ENCODE measurements at regions not wholly inside any gene's neighbourhood (a gene's known extent, or its start where the extent isn't known, plus 50 kb on each side); places are given as distances from the start of the nearest gene placed in this dataset.

- TF ChIP-seq ZBTB7A (IDR thresholded peaks at IDR 0.05; ENCODE audit: borderline replicate concordance, control insufficient read depth, low read depth, low read length) = no peak
- no peak for TF ChIP-seq TEAD4 (IDR thresholded peaks at IDR 0.05; ENCODE audit: low read length)
- TF ChIP-seq TEAD4 (CRISPR knock-in tag; IDR thresholded peaks at IDR 0.05; ENCODE audit: borderline replicate concordance) = no peak
- TF ChIP-seq ZNF592 (IDR thresholded peaks at IDR 0.05) = no peak
- TF ChIP-seq CEBPB (tag; IDR thresholded peaks at IDR 0.05) = no peak
- no peak for TF ChIP-seq HMG20B (CRISPR knock-in tag; IDR thresholded peaks at IDR 0.05)
Measured at GRCh38 chr10:4154191-4154715, 369.2 kb upstream of the KLF6 start (continued).

GRCh38 chr10:4151466-4151865, 366.5 kb upstream of the KLF6 start:
- no TSS peak for BruUV-seq (replicated peaks)
- no peaks in the 10 kb centered on the region for H3K9me3 ChIP-seq (replicated peaks; ENCODE audit: control insufficient read depth, insufficient read depth, low read depth, low read length)
- intact Hi-C loops (cut with micrococcal nuclease) (no loop called here), in situ Hi-C loops (cut with MboI) (no loop called here)
- H4K20me1 ChIP-seq (replicated peaks; ENCODE audit: control insufficient read depth, insufficient read depth, low read length) = no peaks in the 10 kb centered on the region
- no peaks in the 10 kb centered on the region for H3K27me3 ChIP-seq (ENCODE audit: control insufficient read depth in 2 of 2, insufficient read depth in 2 of 2, low read length in 2 of 2)
- no peak overlapping the region for H3K4me2 ChIP-seq (ENCODE audit: insufficient read depth, low read length)
- POLR2A ChIA-PET = interaction anchor here (0.7 kb wide), 1 partner anchor 91 kb away, joined by 3 read pairs; no protein-coding TSS in a partner anchor
- H3K9me1 ChIP-seq (ENCODE audit: control insufficient read depth, insufficient read depth, low read length) = no peaks in the 10 kb centered on the region
- no peak for DNase-seq (ENCODE audit: extremely low read depth in 1 of 4, low spot score in 3 of 4)
- no peaks in the 10 kb centered on the region for H3K79me2 ChIP-seq (ENCODE audit: control insufficient read depth, insufficient read depth, low read length)
- ATAC-seq = 0 out of 3 replicates have a peak, but pooled peaks have one; percentile 47
- CTCF ChIA-PET (ENCODE audit: low intra/inter-chr PET ratio) = no interaction called here
- H3K4me1 ChIP-seq (replicated peaks in 1 of 2; ENCODE audit: control insufficient read depth in 2 of 2, insufficient read depth in 2 of 2, low read length in 2 of 2) = peaks cover 0 to 3% of the 10 kb centered on the region in 2 experiments; a peak in 1 of 5 replicates
- no peak overlapping the region for H3K4me3 ChIP-seq
- H2AFZ ChIP-seq (ENCODE audit: low read depth, low read length) = no peak overlapping the region
- H3K36me3 ChIP-seq (ENCODE audit: control insufficient read depth, insufficient read depth, low read length) = no peaks in the 10 kb centered on the region
- no peak overlapping the region for H3K27ac ChIP-seq (ENCODE audit: extremely low read depth, low read depth, low read length)
- FAIRE-seq = no peak
- H3K9ac ChIP-seq (ENCODE audit: insufficient read depth in 1 of 2, low read depth in 2 of 2, low read length in 2 of 2) = no peak overlapping the region
- WGBS (ENCODE audit: insufficient coverage, low coverage, missing lambda C conversion rate) = 8% methylated on average over 16 of the region's 16 CpGs
- TF ChIP-seq MEF2D (tag; conservative IDR thresholded peaks at IDR 0.05; ENCODE audit: low read depth) (no peak), SREBF1 (IDR thresholded peaks at IDR 0.05; ENCODE audit: borderline replicate concordance, low read depth, low read length) (no peak), RAD21 (CRISPR knock-in tag; conservative IDR thresholded peaks at IDR 0.05 in 1 of 2, IDR thresholded peaks at IDR 0.05 in 1 of 2) (peak; percentile 22 to 40; a peak in 2 of 4 replicates), CTCF (IDR thresholded peaks at IDR 0.05 in 2 of 3, conservative IDR thresholded peaks at IDR 0.05 in 1 of 3; ENCODE audit: insufficient read depth in 2 of 3, low read depth in 1 of 3, low read length in 3 of 3) (peak in 2 of 3 experiments; percentile 19 to 22; a peak in 1 of 6 replicates), KLF16 (IDR thresholded peaks at IDR 0.05) (no peak), HNRNPH1 (optimal IDR thresholded peaks at IDR 0.05; ENCODE audit: low read depth, low read length) (no peak), FOSL1 (tag; conservative IDR thresholded peaks at IDR 0.05) (no peak), TAF1 (IDR thresholded peaks at IDR 0.05; ENCODE audit: control insufficient read depth, extremely low read depth, insufficient read depth, low read length, severe bottlenecking) (no peak), RBM15 (IDR thresholded peaks at IDR 0.05; ENCODE audit: insufficient read depth, low read length) (no peak), MTF1 (CRISPR knock-in tag; IDR thresholded peaks at IDR 0.05; ENCODE audit: borderline replicate concordance) (no peak)

Data from K562 (cell line).